HepG2 (cell line): ENCODE measurements at regions not wholly inside any gene's neighbourhood (a gene's known extent, or its start where the extent isn't known, plus 50 kb on each side); places are given as distances from the start of the nearest gene placed in this dataset.

Experiments
- CENPT ChIP-seq: sonication (generic); formaldehyde crosslinking; IDR thresholded peaks from 2 replicates; pipeline ENCODE4 v1.8.0; 2022; ENCODE audit warnings: low read depth, mild to moderate bottlenecking, moderate library complexity, missing genetic modification reagents
- EP300 ChIP-seq, 3 experiments: sonication (generic) in 1 of 3; formaldehyde crosslinking in 1 of 3; IDR thresholded peaks; 2 replicates each; pipeline versions ENCODE4 v1.5.1 to v1.6.1; 2011 to 2020; ENCODE audit warnings: low read depth in 2 of 3, low read length in 2 of 3, borderline replicate concordance in 1 of 3, improper control_type of control experiment in 1 of 3, mild to moderate bottlenecking in 1 of 3, missing genetic modification reagents in 1 of 3, moderate library complexity in 1 of 3
- FOSL2 ChIP-seq: sonication (generic); formaldehyde crosslinking; IDR thresholded peaks from 2 replicates; pipeline ENCODE4 v1.4.0; 2020; ENCODE audit warnings: missing genetic modification reagents
- FUBP1 ChIP-seq: sonication (generic); formaldehyde crosslinking; IDR thresholded peaks from 2 replicates; pipeline ENCODE4 v1.5.1; 2020; ENCODE audit warnings: missing genetic modification reagents, mild to moderate bottlenecking, borderline replicate concordance
- KLF15 ChIP-seq: sonication (generic); formaldehyde crosslinking; IDR thresholded peaks from 2 replicates; pipeline ENCODE4 v1.8.1; 2023; ENCODE audit warnings: borderline replicate concordance, mild to moderate bottlenecking, inconsistent platforms, missing genetic modification reagents, mixed read lengths
- LCORL ChIP-seq, 2 experiments: fragments of 450-650 bp in 1 of 2; sonication (generic) in 1 of 2; formaldehyde crosslinking in 1 of 2; IDR thresholded peaks; 2 replicates each; pipeline versions ENCODE4 v1.5.0 to v1.6.1; 2017 to 2020; ENCODE audit warnings: antibody characterized with exemption in 1 of 2, missing genetic modification reagents in 1 of 2
- PATZ1 ChIP-seq: sonication (generic); formaldehyde crosslinking; IDR thresholded peaks from 2 replicates; pipeline ENCODE4 v1.4.0; 2020; ENCODE audit warnings: missing genetic modification reagents
- POGZ ChIP-seq: sonication (generic); formaldehyde crosslinking; IDR thresholded peaks from 2 replicates; pipeline ENCODE4 v1.4.0; 2020; ENCODE audit warnings: mild to moderate bottlenecking, missing genetic modification reagents
- RARA ChIP-seq: IDR thresholded peaks from 2 replicates; pipeline ENCODE4 v1.6.1; 2016; ENCODE audit warnings: missing genetic modification reagents, missing compliant biosample characterization
- SMARCE1 ChIP-seq: fragments of 450-650 bp; IDR thresholded peaks from 2 replicates; pipeline ENCODE4 v1.6.1; 2017; ENCODE audit warnings: borderline replicate concordance
- SNAI1 ChIP-seq: sonication (generic); formaldehyde crosslinking; IDR thresholded peaks from 2 replicates; pipeline ENCODE4 v1.5.0; 2020; ENCODE audit warnings: mild to moderate bottlenecking, missing genetic modification reagents, borderline replicate concordance
- TEAD3 ChIP-seq: optimal IDR thresholded peaks from 2 replicates; pipeline ENCODE3; 2016; ENCODE audit warnings: borderline replicate concordance
- ZBTB37 ChIP-seq: sonication (generic); formaldehyde crosslinking; IDR thresholded peaks from 2 replicates; pipeline ENCODE4 v1.4.0; 2020; ENCODE audit warnings: mild to moderate bottlenecking, missing genetic modification reagents
- ZFAT ChIP-seq: sonication (generic); formaldehyde crosslinking; conservative IDR thresholded peaks from 2 replicates; pipeline ENCODE4 v1.8.1; 2023; ENCODE audit warnings: missing genetic modification reagents, inconsistent platforms
- ZNF253 ChIP-seq: sonication (generic); formaldehyde crosslinking; IDR thresholded peaks from 2 replicates; pipeline ENCODE4 v1.8.0; 2022; ENCODE audit warnings: mild to moderate bottlenecking, missing genetic modification reagents, borderline replicate concordance
- ZNF703 ChIP-seq: sonication (generic); formaldehyde crosslinking; IDR thresholded peaks from 2 replicates; pipeline ENCODE4 v1.5.1; 2020; ENCODE audit warnings: missing genetic modification reagents, mild to moderate bottlenecking, moderate library complexity, borderline replicate concordance
- ZNF746 ChIP-seq: sonication (generic); formaldehyde crosslinking; IDR thresholded peaks from 2 replicates; pipeline ENCODE4 v1.8.0; 2022; ENCODE audit warnings: mild to moderate bottlenecking, missing genetic modification reagents
- ZNF800 ChIP-seq: sonication (generic); formaldehyde crosslinking; IDR thresholded peaks from 2 replicates; pipeline ENCODE4 v1.4.0; 2020; ENCODE audit warnings: missing genetic modification reagents
- ZNF883 ChIP-seq: sonication (generic); formaldehyde crosslinking; IDR thresholded peaks from 2 replicates; pipeline ENCODE4 v1.5.1; 2020; ENCODE audit warnings: mild to moderate bottlenecking, missing genetic modification reagents; ENCODE audit errors: not compliant biosample characterization

GRCh38 chr14:31968107-31968810 is 108.8 kb upstream of the ARHGAP5 start (continued):
- TF ChIP-seq CENPT (CRISPR knock-in tag) (no peak), ZNF746 (no peak), PATZ1 (CRISPR knock-in tag) (no peak), FOSL2 (peak; percentile 69), ZBTB37 (no peak), KLF15 (no peak), ZFAT (CRISPR knock-in tag) (no peak), ZNF883 (CRISPR knock-in tag) (no peak), SNAI1 (CRISPR knock-in tag) (no peak), TEAD3 (CRISPR knock-in tag) (peak; percentile 60), FUBP1 (no peak), ZNF703 (no peak; the same call in 1 of the 2 replicates), RARA (CRISPR knock-in tag) (0 out of 2 replicates have a peak, but pooled peaks have one; percentile 13), LCORL (IDR thresholded peaks at IDR 0.05) (no peak), LCORL (CRISPR knock-in tag; IDR thresholded peaks at IDR 0.05) (no peak), ZNF800 (CRISPR knock-in tag) (no peak), POGZ (CRISPR knock-in tag) (no peak), SMARCE1 (no peak), ZNF253 (CRISPR knock-in tag) (no peak), EP300 (IDR thresholded peaks at IDR 0.05; ENCODE audit: low read depth in 2 of 2, low read length in 2 of 2) (peak in 1 of 2 experiments; percentile 43; a peak in 2 of 4 replicates), EP300 (CRISPR knock-in tag; IDR thresholded peaks at IDR 0.05; ENCODE audit: borderline replicate concordance) (peak; percentile 66; the same call in 1 of the 2 replicates)
